Neural cell (in vitro differentiated cells): ENCODE measurements at regions not wholly inside any gene's neighbourhood (a gene's known extent, or its start where the extent isn't known, plus 50 kb on each side); places are given as distances from the start of the nearest gene placed in this dataset.

Source experiments
- H2AFZ ChIP-seq: fragments of 200-600, 300-800 bp; sonication (generic), shearing (Covaris generic); 2 replicates; pipeline ENCODE4 v1.6.0; 2014; ENCODE audit warnings: low read depth, mild to moderate bottlenecking, antibody characterized with exemption, low read length, moderate library complexity
- H3F3A ChIP-seq: fragments of 200-600 bp; shearing (Covaris generic); 2 replicates; pipeline ENCODE4 v1.6.1; 2016; ENCODE audit warnings: mild to moderate bottlenecking, moderate library complexity, mixed read lengths, antibody characterized with exemption, low read length; ENCODE audit not compliant: insufficient read depth, poor library complexity, severe bottlenecking
- H3K27ac ChIP-seq: fragments of 200-600, 300-800 bp; sonication (generic), shearing (Covaris generic); 2 replicates; pipeline ENCODE4 v1.5.1; 2014; ENCODE audit warnings: mild to moderate bottlenecking, low read length, moderate library complexity
- H3K27me3 ChIP-seq: fragments of 300-800, 200-600 bp; sonication (generic), shearing (Covaris generic); 2 replicates; pipeline ENCODE4 v1.6.0; 2014; ENCODE audit warnings: mild to moderate bottlenecking, low read depth, low read length, moderate library complexity; ENCODE audit not compliant: insufficient read depth
- H3K36me3 ChIP-seq: fragments of 300-800, 200-600 bp; sonication (generic), shearing (Covaris generic); 2 replicates; pipeline ENCODE4 v1.5.1; 2014; ENCODE audit warnings: mild to moderate bottlenecking, antibody characterized with exemption, low read length, moderate library complexity; ENCODE audit not compliant: insufficient read depth
- H3K4me2 ChIP-seq: fragments of 300-800, 200-600 bp; sonication (generic), shearing (Covaris generic); 2 replicates; pipeline ENCODE4 v1.6.0; 2014; ENCODE audit warnings: mild to moderate bottlenecking, low read length
- H3K4me3 ChIP-seq: fragments of 300-800, 200-600 bp; sonication (generic), shearing (Covaris generic); 2 replicates; pipeline ENCODE4 v1.5.1; 2014; ENCODE audit warnings: mild to moderate bottlenecking, low read length, moderate library complexity
- H3K79me2 ChIP-seq: fragments of 200-600 bp; shearing (Covaris generic); replicated peaks from 2 replicates; pipeline ENCODE4 v1.6.0; 2014; ENCODE audit warnings: mild to moderate bottlenecking, low read length, moderate library complexity; ENCODE audit not compliant: insufficient read depth
- H3K9ac ChIP-seq: fragments of 300-800, 200-600 bp; sonication (generic), shearing (Covaris generic); 2 replicates; pipeline ENCODE4 v1.6.1; 2016; ENCODE audit warnings: mild to moderate bottlenecking, low read length, mixed read lengths
- H3K9me2 ChIP-seq: fragments of 200-600 bp; shearing (Covaris generic); 2 replicates; pipeline ENCODE4 v1.6.1; 2016; ENCODE audit warnings: mild to moderate bottlenecking, low read length, mixed read lengths; ENCODE audit not compliant: insufficient read depth
- H3K9me3 ChIP-seq: fragments of 200-600, 300-800 bp; sonication (generic), shearing (Covaris generic); 2 replicates; pipeline ENCODE4 v1.6.1; 2016; ENCODE audit warnings: mild to moderate bottlenecking, mixed run types, low read length, moderate library complexity, mixed read lengths
- H4K20me1 ChIP-seq: fragments of 200-600 bp; shearing (Covaris generic); 2 replicates; pipeline ENCODE4 v1.6.1; 2016; ENCODE audit warnings: mild to moderate bottlenecking, mixed run types; ENCODE audit not compliant: insufficient read depth
- EZH2 ChIP-seq: fragments of 200-600, 300-800 bp; shearing (Covaris generic), sonication (generic); IDR thresholded peaks from 2 replicates; pipeline ENCODE4 v1.6.1; 2014; ENCODE audit warnings: antibody characterized with exemption, low read length, borderline replicate concordance, mild to moderate bottlenecking; ENCODE audit not compliant: insufficient read depth, poor library complexity, severe bottlenecking
- MXI1 ChIP-seq: fragments of 450-650 bp; conservative IDR thresholded peaks from 2 replicates; pipeline ENCODE4 v1.6.1; 2014; ENCODE audit warnings: antibody characterized with exemption, mild to moderate bottlenecking; ENCODE audit not compliant: poor library complexity, severe bottlenecking
- POLR2AphosphoS5 ChIP-seq: IDR thresholded peaks from 2 replicates; pipeline ENCODE4 v1.6.1; 2012
- RAD21 ChIP-seq: fragments of 450-650 bp; conservative IDR thresholded peaks from 2 replicates; pipeline ENCODE4 v1.6.1; 2014; ENCODE audit warnings: antibody characterized with exemption, mild to moderate bottlenecking, moderate library complexity
- SMC3 ChIP-seq: fragments of 450-650 bp; conservative IDR thresholded peaks from 2 replicates; pipeline ENCODE4 v1.6.1; 2014; ENCODE audit warnings: antibody characterized with exemption, mild to moderate bottlenecking, moderate library complexity; ENCODE audit not compliant: poor library complexity
- TAF1 ChIP-seq: IDR thresholded peaks from 2 replicates; pipeline ENCODE4 v1.6.1; 2012; ENCODE audit warnings: low read depth
- TF ChIP-seq, protein P1 (sequence below): IDR thresholded peaks from 2 replicates; pipeline ENCODE4 v1.6.1; 2012; ENCODE audit warnings: borderline replicate concordance
- TF ChIP-seq, protein P2 (sequence below): fragments of 450-650 bp; IDR thresholded peaks from 2 replicates; pipeline ENCODE4 v1.5.1; 2014; ENCODE audit warnings: antibody characterized with exemption, mild to moderate bottlenecking, moderate library complexity; ENCODE audit not compliant: poor library complexity, severe bottlenecking

DNA sequence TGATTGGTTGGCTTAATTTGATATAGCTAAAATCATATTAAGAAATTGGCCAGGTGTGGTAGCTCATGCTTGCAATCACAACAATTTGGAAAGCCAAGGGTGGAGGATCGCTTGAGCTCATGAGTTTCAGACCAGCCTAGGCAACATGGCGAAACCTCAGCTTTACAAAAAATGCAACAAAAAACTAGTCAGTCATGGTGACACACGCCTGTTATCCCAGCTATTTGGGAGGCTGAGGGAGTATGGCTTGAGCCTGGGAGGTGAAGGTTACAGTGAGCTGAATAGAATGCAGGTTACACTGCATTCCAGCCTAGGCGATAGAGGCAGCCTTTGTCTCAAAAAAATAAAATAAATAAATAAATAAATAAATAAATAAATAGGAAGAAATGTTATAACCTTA, 1579.6 kb upstream of the SLC10A2 start:
- TF ChIP-seq, protein P1, sequence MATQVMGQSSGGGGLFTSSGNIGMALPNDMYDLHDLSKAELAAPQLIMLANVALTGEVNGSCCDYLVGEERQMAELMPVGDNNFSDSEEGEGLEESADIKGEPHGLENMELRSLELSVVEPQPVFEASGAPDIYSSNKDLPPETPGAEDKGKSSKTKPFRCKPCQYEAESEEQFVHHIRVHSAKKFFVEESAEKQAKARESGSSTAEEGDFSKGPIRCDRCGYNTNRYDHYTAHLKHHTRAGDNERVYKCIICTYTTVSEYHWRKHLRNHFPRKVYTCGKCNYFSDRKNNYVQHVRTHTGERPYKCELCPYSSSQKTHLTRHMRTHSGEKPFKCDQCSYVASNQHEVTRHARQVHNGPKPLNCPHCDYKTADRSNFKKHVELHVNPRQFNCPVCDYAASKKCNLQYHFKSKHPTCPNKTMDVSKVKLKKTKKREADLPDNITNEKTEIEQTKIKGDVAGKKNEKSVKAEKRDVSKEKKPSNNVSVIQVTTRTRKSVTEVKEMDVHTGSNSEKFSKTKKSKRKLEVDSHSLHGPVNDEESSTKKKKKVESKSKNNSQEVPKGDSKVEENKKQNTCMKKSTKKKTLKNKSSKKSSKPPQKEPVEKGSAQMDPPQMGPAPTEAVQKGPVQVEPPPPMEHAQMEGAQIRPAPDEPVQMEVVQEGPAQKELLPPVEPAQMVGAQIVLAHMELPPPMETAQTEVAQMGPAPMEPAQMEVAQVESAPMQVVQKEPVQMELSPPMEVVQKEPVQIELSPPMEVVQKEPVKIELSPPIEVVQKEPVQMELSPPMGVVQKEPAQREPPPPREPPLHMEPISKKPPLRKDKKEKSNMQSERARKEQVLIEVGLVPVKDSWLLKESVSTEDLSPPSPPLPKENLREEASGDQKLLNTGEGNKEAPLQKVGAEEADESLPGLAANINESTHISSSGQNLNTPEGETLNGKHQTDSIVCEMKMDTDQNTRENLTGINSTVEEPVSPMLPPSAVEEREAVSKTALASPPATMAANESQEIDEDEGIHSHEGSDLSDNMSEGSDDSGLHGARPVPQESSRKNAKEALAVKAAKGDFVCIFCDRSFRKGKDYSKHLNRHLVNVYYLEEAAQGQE, result no peak
- TF ChIP-seq MXI1 (no peak), TAF1 (no peak), POLR2AphosphoS5 (no peak), EZH2 (no peak), RAD21 (no peak), SMC3 (no peak)
- TF ChIP-seq, protein P2, sequence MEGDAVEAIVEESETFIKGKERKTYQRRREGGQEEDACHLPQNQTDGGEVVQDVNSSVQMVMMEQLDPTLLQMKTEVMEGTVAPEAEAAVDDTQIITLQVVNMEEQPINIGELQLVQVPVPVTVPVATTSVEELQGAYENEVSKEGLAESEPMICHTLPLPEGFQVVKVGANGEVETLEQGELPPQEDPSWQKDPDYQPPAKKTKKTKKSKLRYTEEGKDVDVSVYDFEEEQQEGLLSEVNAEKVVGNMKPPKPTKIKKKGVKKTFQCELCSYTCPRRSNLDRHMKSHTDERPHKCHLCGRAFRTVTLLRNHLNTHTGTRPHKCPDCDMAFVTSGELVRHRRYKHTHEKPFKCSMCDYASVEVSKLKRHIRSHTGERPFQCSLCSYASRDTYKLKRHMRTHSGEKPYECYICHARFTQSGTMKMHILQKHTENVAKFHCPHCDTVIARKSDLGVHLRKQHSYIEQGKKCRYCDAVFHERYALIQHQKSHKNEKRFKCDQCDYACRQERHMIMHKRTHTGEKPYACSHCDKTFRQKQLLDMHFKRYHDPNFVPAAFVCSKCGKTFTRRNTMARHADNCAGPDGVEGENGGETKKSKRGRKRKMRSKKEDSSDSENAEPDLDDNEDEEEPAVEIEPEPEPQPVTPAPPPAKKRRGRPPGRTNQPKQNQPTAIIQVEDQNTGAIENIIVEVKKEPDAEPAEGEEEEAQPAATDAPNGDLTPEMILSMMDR, result no peak
- no peaks in the 10 kb centered on the region for H3K27me3 ChIP-seq
- no peaks in the 10 kb centered on the region for H3K9me3 ChIP-seq
- no peaks in the 10 kb centered on the region for H3K9me2 ChIP-seq
- no peaks in the 10 kb centered on the region for H4K20me1 ChIP-seq
- no peak overlapping the region for H2AFZ ChIP-seq
- H3K4me3 ChIP-seq, result no peak overlapping the region
- H3K4me2 ChIP-seq, result no peak overlapping the region
- no peaks in the 10 kb centered on the region for H3K36me3 ChIP-seq
- H3K27ac ChIP-seq, result no peak overlapping the region
- H3K79me2 ChIP-seq, result no peaks in the 10 kb centered on the region
- H3K9ac ChIP-seq, result no peak overlapping the region
- H3F3A ChIP-seq, result no peaks in the 10 kb centered on the region

DNA sequence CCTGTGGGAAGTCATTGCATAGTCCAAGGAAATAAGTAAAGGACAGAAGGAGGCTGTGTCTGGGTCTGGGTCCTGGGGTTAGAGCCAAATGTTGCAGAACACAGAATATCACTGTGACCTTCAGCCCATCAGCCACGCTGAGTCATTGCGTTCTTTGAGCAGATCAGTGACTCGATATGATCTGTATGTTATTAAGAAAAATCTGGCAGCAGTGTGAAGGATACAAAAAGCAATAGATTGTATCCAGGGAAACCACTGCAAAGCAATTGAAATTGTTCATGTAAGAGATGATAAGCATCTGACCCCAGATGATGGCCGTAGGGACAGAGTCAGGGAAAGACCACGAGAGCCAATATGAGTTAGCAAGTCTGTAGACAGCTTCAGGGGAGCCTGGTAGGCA, 1575.1 kb upstream of the SLC10A2 start:
- Histone ChIP-seq H3K9me3 (no peaks in the 10 kb centered on the region), H4K20me1 (no peaks in the 10 kb centered on the region), H3K79me2 (no peaks in the 10 kb centered on the region), H3K4me2 (no peak overlapping the region), H2AFZ (no peak overlapping the region), H3K27me3 (no peaks in the 10 kb centered on the region), H3K4me3 (no peak overlapping the region), H3F3A (no peaks in the 10 kb centered on the region), H3K9me2 (no peaks in the 10 kb centered on the region), H3K9ac (no peak overlapping the region), H3K27ac (no peak overlapping the region), H3K36me3 (no peaks in the 10 kb centered on the region)
- no peak for TF ChIP-seq MXI1
- TF ChIP-seq TAF1, result no peak

DNA sequence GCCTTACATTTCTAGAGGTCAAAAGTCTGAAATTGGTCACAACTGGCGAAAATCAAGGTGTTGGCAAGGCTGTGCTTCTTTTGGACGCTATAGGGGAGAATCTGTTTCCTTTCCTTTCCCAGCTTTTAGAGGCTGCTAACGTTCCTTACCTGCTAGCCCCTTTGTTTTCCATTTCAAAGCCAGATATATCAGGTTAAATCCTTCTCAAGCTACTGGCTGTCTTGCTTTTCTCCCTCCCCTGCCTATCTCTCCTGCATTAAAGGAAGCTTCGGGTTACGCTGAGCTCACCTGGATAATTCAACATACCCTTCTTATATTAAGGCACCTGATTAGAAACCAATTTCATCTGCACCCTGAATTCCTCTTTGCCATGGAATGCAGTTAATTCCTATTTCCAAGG, 1569.7 kb upstream of the SLC10A2 start:
- Histone ChIP-seq H3K4me2 (no peak overlapping the region), H3K79me2 (no peaks in the 10 kb centered on the region), H3F3A (no peaks in the 10 kb centered on the region), H3K36me3 (no peaks in the 10 kb centered on the region), H3K27ac (no peak overlapping the region), H3K27me3 (no peaks in the 10 kb centered on the region), H3K4me3 (no peak overlapping the region), H4K20me1 (no peaks in the 10 kb centered on the region), H3K9me2 (no peaks in the 10 kb centered on the region), H2AFZ (no peak overlapping the region), H3K9ac (no peak overlapping the region), H3K9me3 (no peaks in the 10 kb centered on the region)
- no peak for TF ChIP-seq EZH2
